Suprapubic skin (tissue), 4 donors: ENCODE measurements at regions not wholly inside any gene's neighbourhood (a gene's known extent, or its start where the extent isn't known, plus 50 kb on each side); places are given as distances from the start of the nearest gene placed in this dataset.

Source experiments
- DNase-seq, 2 donors: peaks; one replicate each; pipeline ENCODE4 v3.0.0-alpha.2; 2019; ENCODE audit warnings: low spot score in 2 of 2
- H3K27ac ChIP-seq: fragments of 200-600 bp; sonication (generic); one replicate; pipeline ENCODE4 v1.5.1; 2019
- H3K27me3 ChIP-seq: fragments of 200-600 bp; sonication (generic); one replicate; pipeline ENCODE4 v1.5.1; 2019
- H3K36me3 ChIP-seq: fragments of 200-600 bp; sonication (generic); one replicate; pipeline ENCODE4 v1.5.1; 2019
- H3K4me1 ChIP-seq: fragments of 200-600 bp; sonication (generic); one replicate; pipeline ENCODE4 v1.5.1; 2019
- H3K4me3 ChIP-seq: fragments of 200-600 bp; sonication (generic); one replicate; pipeline ENCODE4 v1.5.1; 2019; ENCODE audit warnings: mild to moderate bottlenecking
- H3K9me3 ChIP-seq: fragments of 200-600 bp; sonication (generic); one replicate; pipeline ENCODE4 v1.5.1; 2019
- EP300 ChIP-seq: sonication (generic); formaldehyde crosslinking; IDR thresholded peaks from one replicate; pipeline ENCODE4 v1.6.1; 2017; ENCODE audit warnings: antibody characterized with exemption
- POLR2A ChIP-seq, 2 donors: fragments of 450-650 bp; IDR thresholded peaks; one replicate each; pipeline ENCODE4 v1.6.1; 2017; ENCODE audit warnings: antibody characterized with exemption in 2 of 2, mild to moderate bottlenecking in 2 of 2, moderate library complexity in 2 of 2
- POLR2AphosphoS5 ChIP-seq, 3 donors: sonication (generic); formaldehyde crosslinking; IDR thresholded peaks; one replicate each; pipeline ENCODE4 v1.6.1; 2017; ENCODE audit warnings: antibody characterized with exemption in 3 of 3
- WGBS: methylation state at CpG from one replicate; pipeline ENCODE4 v1.1.5; 2018; 5-methylcytosine and 5-hydroxymethylcytosine counted together
- TF ChIP-seq, protein P1 (sequence below), 2 donors: fragments of 200-600 bp in 1 of 2; fragments of 450-650 bp in 1 of 2; sonication (generic) in 1 of 2; IDR thresholded peaks; one replicate each; pipeline ENCODE4 v1.5.1; 2016 to 2019; ENCODE audit warnings: antibody characterized with exemption in 2 of 2, mild to moderate bottlenecking in 1 of 2, moderate library complexity in 1 of 2

GRCh38 chr14:62071039-62071438, 308.8 kb downstream of the SNAPC1 start:
- Histone ChIP-seq H3K4me3 (no peak overlapping the region), H3K27ac (no peak overlapping the region), H3K9me3 (no peaks in the 10 kb centered on the region), H3K36me3 (no peaks in the 10 kb centered on the region), H3K27me3 (no peaks in the 10 kb centered on the region), H3K4me1 (no peaks in the 10 kb centered on the region)
- no peak for TF ChIP-seq EP300
- no peak for TF ChIP-seq POLR2AphosphoS5 (IDR thresholded peaks at IDR 0.05)
- TF ChIP-seq, protein P1, sequence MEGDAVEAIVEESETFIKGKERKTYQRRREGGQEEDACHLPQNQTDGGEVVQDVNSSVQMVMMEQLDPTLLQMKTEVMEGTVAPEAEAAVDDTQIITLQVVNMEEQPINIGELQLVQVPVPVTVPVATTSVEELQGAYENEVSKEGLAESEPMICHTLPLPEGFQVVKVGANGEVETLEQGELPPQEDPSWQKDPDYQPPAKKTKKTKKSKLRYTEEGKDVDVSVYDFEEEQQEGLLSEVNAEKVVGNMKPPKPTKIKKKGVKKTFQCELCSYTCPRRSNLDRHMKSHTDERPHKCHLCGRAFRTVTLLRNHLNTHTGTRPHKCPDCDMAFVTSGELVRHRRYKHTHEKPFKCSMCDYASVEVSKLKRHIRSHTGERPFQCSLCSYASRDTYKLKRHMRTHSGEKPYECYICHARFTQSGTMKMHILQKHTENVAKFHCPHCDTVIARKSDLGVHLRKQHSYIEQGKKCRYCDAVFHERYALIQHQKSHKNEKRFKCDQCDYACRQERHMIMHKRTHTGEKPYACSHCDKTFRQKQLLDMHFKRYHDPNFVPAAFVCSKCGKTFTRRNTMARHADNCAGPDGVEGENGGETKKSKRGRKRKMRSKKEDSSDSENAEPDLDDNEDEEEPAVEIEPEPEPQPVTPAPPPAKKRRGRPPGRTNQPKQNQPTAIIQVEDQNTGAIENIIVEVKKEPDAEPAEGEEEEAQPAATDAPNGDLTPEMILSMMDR (IDR thresholded peaks at IDR 0.05) = no peak
- no peak for TF ChIP-seq POLR2A (IDR thresholded peaks at IDR 0.05)
- no peak for DNase-seq
- 58% methylated on average over 2 of the region's 2 CpGs for WGBS

DNA sequence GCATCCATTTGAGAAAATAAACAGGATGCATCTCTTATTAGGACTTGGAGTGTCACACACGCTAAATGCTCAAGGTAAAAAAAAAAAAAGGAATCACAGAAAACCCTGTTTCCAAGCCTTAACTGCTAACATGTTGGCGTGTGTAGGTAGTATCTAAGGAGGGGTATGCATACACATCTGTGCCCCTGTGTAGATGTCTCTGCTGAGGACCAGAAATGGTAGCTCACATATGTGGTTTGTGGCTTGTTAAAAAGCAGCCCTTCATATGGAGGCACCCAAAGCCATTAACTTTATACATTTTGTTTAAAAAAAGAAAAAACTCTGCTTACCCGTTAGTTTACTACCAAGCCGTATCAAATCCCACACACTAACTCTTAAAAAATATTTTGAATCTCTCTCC, 314.1 kb downstream of the SNAPC1 start:
- Histone ChIP-seq H3K27ac (no peak overlapping the region), H3K36me3 (no peaks in the 10 kb centered on the region), H3K9me3 (no peaks in the 10 kb centered on the region), H3K4me1 (no peaks in the 10 kb centered on the region), H3K27me3 (no peaks in the 10 kb centered on the region), H3K4me3 (no peak overlapping the region)
- DNase-seq = no peak
- TF ChIP-seq POLR2A (IDR thresholded peaks at IDR 0.05) = no peak
- TF ChIP-seq, protein P1 (IDR thresholded peaks at IDR 0.05) = no peak
- TF ChIP-seq EP300 = no peak
- no peak for TF ChIP-seq POLR2AphosphoS5 (IDR thresholded peaks at IDR 0.05)
- WGBS = 88% methylated on average over 4 of the region's 4 CpGs

DNA sequence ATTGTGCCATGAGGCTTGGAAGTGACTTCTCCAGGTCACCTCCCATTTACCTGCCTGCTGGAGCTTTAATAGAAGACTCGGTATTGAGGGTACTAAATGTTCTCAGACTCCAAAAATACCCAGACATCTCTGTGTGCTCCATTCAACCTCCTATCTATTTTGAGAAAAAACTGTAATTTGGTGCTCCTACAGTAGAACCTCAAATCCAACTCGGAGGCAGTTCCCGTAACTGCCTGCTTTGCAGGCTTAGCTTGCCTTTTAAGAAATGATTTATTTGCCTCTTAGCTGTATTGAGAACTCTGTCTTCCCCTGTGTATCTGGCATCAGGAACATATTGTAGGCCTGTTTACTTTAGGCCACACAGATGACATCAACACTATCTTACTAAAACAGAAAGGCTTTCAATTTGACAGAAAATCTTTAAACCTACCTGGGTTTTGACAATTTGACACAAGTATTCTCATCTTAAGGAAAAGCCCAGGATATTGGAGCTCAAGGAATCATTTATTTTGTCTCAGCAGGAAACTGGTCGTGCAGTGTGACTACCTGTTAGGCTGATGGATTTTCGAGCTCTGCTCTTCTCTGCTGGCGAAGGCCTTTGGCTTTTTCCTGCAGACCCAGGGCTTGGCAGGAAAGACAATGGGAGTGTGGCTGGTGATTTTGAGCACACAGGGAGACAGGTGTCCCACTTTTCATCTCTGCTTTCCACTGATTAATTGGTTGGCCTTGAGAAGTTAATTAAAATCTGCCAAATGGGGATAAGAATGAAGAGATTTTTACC, 314.8 kb downstream of the SNAPC1 start:
- Histone ChIP-seq H3K36me3 (no peaks in the 10 kb centered on the region), H3K9me3 (no peaks in the 10 kb centered on the region), H3K4me3 (no peak overlapping the region), H3K27me3 (no peaks in the 10 kb centered on the region), H3K4me1 (no peaks in the 10 kb centered on the region), H3K27ac (no peak overlapping the region)
- TF ChIP-seq POLR2A (IDR thresholded peaks at IDR 0.05) (no peak), EP300 (no peak), POLR2AphosphoS5 (IDR thresholded peaks at IDR 0.05) (no peak)
- TF ChIP-seq, protein P1 (IDR thresholded peaks at IDR 0.05) = no peak
- no peak for DNase-seq
- WGBS = 82% methylated on average over 6 of the region's 6 CpGs

DNA sequence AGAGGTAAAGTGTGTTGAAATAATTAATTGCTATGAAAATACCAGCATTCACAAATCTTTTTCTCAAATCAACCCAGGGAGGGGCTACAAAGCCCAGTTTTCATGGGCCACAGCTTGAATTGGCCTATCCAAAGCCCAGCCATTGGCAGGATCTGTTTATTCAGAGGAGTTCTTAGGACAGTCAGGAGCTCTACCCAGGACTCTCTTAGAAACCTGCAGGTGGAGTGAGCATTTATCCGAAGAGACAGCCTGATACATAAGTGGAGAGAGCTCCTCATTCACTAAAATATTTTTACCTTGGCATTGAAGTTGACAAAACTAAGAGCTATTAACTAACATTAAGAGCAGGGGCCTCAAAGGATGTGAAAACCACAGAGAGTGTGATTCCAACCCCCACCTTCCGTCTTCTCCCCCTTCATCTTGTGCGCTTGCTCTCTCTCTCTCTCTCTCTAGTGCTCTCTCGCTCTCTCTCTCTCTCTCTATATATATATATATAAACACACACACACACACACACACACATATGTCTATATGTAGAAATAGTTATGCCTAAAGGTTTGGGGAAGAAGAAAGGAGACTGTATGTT, 315.5 kb downstream of the SNAPC1 start:
- no peaks in the 10 kb centered on the region for H3K4me1 ChIP-seq
- H3K36me3 ChIP-seq = no peaks in the 10 kb centered on the region
- H3K27me3 ChIP-seq = no peaks in the 10 kb centered on the region
- DNase-seq = no peak
- no peak overlapping the region for H3K4me3 ChIP-seq
- H3K27ac ChIP-seq = no peak overlapping the region
- 73% methylated on average over 4 of the region's 4 CpGs for WGBS
- H3K9me3 ChIP-seq = no peaks in the 10 kb centered on the region
- TF ChIP-seq POLR2A (IDR thresholded peaks at IDR 0.05) (no peak), EP300 (no peak), POLR2AphosphoS5 (IDR thresholded peaks at IDR 0.05) (no peak)
- TF ChIP-seq, protein P1 (IDR thresholded peaks at IDR 0.05) = no peak

DNA sequence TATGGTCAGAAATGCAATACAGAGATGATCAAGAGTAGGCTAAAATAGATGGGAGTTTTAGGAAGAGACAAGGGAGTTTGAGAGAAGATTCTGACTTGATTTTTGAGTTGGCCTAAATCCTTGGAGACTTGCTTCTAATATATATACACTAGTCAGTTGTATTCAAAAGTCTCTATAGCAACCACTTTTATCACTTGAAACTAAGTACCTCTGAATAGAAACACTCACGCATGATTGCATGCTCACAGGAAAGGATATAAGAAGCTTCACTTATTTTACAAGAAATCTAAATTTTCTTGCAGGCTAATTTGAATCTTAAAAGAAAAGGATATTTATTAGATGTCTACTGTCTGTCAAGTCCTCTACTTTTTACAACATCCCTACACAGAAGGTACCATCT, 316.8 kb downstream of the SNAPC1 start:
- no peak overlapping the region for H3K4me3 ChIP-seq
- H3K36me3 ChIP-seq = no peaks in the 10 kb centered on the region
- no peaks in the 10 kb centered on the region for H3K4me1 ChIP-seq
- no peaks in the 10 kb centered on the region for H3K9me3 ChIP-seq
- no peaks in the 10 kb centered on the region for H3K27me3 ChIP-seq
- DNase-seq = no peak
- no peak overlapping the region for H3K27ac ChIP-seq
- 76% methylated on average over 1 of the region's 1 CpG for WGBS
- TF ChIP-seq EP300 = no peak
- TF ChIP-seq POLR2A (IDR thresholded peaks at IDR 0.05) = no peak
- TF ChIP-seq POLR2AphosphoS5 (IDR thresholded peaks at IDR 0.05) = no peak
